Activated CD4-positive, alpha-beta T cell treated with anti-CD3 and anti-CD28 coated beads, Interleukin-10, Interleukin-2, amounts not matched to agents 100 ng/mL and 50 ng/mL, durations not matched to agents 16 hours and 8 hours (primary cell): ENCODE measurements at regions not wholly inside any gene's neighbourhood (a gene's known extent, or its start where the extent isn't known, plus 50 kb on each side); places are given as distances from the start of the nearest gene placed in this dataset.

Source experiments
- DNase-seq: peaks from one replicate; pipeline ENCODE4 v3.0.0-alpha.2; 2020

DNA sequence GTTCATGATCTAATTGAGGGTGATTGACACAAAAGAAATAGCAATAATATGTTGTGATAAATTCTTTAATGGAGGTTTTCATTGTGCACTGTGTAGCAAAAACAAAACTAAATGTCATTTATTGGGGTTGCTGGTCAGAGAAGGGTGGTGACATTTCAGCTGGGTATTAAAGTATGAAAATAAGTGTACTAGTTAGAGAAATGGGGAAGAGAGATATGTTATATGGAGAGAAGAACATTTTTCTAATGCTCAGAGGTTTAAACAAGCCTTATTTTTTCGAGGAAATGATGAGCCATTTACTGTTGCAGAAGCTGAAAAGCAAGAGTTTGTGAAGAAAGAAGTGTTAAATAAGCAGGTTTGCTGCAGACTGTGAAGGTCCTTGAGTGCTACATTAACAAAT, 142.7 kb upstream of the PAQR3 start:
- DNase-seq, result no peak

DNA sequence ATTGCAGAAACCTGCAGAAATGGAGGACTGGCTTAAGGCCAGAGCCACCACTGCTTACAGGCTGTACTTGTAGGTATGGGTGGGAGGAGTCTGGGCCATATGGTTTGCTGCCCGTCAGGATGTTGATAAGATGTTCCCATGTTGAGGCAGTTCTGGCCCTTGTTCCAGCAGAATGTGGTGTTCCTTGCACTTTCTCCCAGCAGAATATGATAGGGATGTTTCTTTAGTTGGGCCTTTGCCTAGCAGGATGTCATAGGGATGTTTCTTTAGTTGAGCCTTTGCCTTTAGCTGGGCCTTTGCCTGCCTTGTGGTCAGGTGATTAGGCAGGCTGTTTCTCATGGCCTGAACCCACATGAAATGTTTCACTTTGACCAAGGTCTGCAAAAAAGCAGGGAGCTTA, 139.1 kb upstream of the PAQR3 start:
- DNase-seq, result no peak

DNA sequence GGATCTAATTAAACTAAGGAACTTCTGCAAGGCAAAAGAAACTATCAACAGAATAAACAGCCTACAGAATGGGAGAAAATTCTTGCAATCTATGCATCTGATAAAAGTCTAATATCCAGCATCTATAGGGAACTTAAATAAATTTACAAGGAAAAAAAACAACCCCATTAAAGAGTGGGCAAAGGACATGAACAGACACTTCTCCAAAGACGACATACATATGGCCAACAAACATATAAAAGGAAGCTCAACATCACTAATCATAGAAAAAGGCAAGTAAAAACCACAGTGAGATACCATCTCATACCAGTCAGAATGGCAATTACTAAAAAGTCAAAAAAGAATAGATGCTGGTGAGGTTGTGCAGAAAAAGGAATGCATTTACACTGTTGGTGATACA, 134.8 kb upstream of the PAQR3 start:
- DNase-seq, result no peak

DNA sequence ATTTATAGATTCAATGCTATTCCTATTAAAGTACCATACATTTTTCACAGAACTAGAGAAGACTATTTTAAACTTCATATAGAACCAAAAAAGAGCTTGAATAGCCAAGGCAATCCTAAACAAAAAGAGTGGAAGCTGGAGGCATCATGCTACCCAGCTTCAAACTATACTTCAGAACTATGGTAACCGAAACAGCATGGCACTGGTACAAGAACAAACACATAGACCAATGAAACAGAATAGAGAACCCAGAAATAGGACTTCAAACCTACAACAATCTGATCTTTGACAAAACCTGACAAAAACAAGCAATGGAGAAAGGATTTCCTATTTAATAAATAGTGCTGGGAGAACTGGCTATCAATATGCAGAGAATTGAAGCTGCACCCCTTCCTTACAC, 134.2 kb upstream of the PAQR3 start:
- no peak for DNase-seq

DNA sequence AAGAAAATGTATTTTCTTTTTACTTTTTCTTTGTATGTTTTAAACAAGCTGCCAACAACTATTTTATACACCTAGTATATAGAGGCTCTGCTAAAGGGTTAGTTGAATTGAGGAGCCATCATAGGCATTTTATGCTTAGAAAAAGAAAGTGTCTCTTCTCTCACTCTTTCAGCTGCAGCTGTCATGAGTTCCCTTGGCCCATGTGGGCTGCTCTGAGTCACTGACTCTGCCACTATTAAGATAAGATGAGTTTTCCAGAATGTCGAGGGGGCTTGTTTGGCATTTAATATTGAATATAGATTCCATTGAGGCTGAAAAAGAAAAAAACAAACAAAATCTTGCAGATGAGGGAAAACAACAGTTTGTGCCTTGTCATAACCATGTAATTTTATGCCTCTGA, 126.0 kb upstream of the PAQR3 start:
- DNase-seq, result no peak

DNA sequence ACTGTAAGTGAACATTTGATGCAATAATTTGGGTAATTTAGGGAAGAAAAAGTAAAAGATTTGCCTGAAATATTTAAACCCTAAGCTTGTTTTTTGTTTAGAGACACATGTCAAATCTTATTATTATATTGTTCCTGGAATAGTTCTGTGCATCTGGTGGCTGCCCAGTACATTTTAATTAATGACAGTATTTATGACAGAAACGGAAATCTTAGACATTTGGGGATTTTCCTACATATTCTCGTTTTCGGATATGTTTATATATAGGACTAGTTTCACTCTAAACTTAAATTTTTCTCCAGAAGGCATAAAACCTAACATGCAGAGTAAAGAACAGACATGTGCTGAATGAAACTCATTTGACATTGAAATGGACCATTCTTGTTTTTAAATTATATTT, 125.6 kb upstream of the PAQR3 start:
- no peak for DNase-seq

DNA sequence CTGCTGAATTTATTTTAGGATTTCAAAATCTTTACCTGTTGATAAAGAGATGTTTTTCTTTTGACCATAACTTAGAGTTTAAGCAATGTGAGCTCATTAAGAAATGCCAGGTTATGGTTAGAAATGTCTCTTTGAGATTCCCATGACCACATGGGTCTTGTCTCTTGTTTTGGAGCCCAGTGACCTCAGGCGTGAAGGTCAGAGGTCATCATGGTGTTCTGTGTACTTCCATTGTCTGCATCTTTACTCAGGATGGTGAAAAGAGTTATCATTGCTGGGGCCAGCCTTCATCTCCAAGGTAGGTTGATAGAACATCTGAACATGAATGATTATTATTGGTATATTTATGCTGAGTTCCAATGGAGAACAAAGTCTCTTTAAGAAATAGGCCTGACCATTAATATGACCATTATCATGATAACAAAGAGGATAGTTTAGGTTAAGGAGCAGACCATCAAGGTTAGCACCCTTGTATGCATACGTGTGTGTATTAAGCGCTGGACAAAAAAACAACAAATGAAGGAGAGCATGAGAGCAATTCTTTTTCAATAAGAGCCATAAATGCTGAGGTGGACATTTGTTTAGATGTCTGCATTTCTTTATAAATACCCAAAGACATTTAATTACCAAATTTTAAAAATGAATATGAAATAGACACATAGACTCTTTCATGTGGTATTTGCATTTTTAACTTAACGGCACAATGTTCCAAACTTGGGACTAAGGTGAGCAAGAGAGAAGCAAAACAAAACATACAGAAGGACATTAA, 120.6 kb upstream of the PAQR3 start:
- no peak for DNase-seq

DNA sequence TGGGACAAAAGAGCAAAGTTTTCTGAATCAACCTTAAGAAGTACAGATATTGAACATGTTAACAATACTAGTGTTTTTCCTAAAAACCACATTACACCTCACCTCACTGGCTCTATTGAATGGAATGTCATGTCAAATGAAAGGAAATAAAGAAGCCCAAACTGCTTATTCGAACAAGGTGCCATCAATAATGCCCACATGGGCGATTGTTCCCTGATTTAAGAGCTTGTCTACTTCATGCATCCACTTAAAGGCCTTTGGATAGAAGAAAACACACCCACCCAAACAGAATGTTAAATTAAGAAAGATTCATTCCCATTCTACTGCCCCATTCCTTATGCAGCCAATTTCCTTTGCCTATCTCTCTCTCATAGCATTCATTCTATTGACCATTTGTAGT, 118.5 kb upstream of the PAQR3 start:
- no peak for DNase-seq

DNA sequence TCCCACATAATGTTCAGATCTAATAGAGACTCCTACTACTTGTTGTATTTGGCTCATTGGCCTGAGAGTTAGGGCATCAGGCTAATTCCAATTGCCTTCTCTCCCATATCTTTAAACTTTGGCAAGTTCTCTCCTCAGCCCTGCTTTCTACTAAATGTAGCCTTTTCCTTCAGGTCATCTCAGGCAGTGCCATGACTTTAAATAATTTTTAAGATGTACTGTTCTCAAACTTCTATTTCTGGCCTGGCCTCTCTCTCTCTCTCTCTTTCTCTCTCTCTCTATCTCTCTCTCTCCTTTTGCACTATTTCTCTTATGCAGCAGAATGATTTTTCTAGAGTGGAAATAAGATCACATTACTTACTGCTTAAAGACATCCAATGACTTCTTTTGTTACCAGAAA, 114.5 kb upstream of the PAQR3 start:
- no peak for DNase-seq

DNA sequence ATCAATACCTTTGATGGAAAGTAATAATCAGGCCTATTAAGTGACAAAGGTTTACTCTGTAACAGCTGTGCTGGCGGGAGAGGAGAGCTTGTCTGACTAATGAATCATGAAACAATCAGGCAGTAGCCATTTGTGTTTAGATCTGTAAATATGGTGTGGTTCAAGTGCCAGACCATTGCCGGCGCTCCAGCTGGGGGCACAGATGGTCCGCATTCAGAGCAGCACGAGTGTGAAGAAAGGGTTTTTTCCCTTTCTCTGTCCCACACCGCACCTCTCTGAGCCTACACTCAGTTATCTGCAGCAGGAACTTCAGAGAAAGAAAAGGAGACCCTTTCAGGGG, 111.3 kb upstream of the PAQR3 start:
- DNase-seq, result no peak

DNA sequence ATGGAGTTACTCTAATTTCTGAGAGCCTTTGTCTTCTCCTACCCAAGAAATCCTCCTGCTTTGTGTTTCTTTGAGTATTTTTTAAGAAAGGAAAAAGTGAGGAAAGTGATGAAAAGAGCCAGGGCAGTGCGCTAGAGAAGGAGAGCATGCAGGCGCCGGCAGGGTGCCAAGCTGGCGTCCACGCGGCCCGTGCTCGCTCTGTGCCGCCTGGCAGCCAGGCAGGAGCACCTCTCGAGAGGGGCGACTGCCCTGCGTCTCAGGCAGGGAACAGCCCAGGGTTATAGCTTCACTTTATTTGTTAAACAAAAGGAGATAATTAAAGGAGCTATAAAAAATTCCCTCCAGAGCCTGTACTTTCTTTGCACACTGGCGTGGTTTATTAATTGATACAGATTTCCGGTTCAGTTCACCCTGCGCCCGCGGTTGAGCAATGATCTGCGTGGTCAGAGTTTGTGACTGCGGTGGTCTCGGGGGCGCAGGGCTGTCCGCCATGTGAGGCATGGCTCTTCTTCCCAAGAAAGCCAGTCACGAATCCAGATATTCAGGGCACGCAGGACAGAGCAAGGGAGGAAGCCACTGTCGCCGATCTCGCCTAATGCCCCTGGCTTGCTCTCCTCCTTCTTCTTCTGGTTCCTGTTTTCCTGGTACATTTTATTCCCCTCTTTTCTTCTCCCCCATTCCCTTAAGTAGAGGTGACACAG, 110.8 kb upstream of the PAQR3 start:
- no peak for DNase-seq

DNA sequence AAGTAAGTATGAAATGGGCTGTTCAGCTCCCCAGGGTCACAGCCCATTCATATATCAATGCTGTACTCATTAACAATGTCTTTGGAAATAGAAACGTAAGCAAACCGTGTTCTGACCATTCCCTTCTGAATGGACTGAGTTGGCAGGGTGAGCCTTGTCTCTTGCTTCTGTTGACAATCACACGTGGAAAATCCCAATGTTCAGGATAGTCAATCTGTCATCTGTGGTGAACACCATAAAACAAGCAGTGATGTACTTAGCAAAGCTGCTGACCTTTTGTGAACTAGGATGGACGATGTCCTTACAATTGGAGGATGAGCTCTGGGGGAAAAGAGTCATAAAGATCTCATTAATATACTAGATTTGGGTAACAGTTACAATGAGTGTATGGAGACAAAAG, 109.6 kb upstream of the PAQR3 start:
- no peak for DNase-seq

DNA sequence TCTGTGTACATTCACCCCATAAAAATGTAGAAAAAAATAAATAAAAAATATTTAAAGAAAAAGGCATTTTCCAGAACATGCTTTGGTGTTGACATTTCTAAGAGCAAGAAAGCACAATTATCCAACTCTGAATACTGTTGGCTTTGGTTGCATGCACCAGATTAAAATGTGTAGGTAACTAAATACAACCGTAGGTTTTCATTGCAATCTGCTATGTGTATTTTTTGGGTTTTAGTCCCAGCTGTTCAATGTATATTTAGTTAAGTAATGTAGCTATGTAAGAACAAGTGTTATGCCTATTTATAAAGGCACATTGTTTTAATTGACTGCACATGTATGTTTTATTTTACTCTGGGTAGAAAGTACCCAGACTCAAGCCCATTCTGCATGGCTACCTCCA, 108.1 kb upstream of the PAQR3 start:
- no peak for DNase-seq

DNA sequence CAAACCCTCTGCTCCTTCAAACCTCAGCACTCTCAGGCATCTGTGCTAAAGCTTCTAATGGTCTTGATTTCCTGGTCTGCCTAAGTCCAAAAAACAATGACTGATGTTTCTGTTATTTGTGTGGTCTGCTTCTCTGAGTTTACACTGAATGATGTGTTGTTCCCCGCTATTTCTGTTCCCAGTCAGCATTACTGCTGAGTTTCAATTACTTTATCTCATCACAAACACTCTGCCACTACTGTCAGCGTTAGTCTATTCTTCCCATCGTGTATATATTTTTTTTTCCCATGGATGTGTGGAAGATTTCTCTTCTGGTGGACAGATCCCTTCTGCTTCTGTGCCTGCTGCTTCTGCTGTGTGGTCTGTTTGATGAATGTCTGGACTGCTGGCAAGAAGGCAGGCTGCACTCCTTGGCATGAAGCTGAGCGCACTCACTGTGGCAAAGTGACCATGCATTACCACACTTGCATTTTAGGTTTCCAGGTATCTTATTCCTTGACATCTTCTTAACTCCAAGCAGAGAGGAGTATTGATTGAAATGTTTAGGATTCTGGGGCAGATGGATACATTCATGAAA, 106.9 kb upstream of the PAQR3 start:
- DNase-seq, result no peak

DNA sequence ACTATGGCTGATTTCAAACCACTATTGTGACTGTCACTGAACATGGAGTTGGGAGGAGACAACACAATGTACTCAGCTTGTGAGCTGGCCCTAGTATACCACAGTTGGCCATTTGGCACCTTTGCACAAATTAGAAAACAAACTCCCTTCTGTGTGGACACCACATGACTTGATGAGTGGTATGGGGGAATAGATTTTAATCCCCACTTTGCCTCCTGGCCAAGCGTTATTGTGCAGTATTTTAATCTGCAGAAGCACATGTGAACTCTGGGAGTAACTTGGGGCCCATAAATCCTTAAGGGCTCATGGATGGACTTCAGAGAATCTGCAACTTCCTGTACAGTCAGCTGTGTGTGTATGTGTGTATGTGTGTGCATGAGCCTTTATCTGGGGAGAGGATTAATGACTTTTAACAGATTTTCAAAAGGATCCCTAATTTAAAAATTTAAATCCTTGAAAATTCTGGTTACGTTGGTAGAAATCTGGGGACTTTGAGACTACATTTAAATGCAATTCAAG, 105.0 kb upstream of the PAQR3 start:
- DNase-seq, result no peak

DNA sequence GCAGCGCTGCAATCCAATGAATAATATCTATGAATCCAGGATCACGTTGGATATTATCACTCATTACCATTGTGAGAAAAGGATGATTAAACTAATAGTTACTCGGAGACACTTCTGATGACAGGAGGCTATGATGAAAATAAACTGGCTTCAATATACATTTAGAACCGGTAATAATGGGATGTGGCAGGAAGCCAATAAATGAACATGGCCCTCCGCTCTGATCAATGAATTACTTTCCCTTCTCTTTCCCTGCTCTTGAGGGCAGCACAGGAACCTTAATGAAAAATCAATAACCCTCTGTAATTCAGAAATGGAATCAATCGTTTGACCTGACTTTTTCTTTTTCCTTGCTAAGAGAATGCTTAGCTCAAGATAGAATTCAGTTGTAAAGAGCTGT, 103.9 kb upstream of the PAQR3 start:
- DNase-seq, result no peak

DNA sequence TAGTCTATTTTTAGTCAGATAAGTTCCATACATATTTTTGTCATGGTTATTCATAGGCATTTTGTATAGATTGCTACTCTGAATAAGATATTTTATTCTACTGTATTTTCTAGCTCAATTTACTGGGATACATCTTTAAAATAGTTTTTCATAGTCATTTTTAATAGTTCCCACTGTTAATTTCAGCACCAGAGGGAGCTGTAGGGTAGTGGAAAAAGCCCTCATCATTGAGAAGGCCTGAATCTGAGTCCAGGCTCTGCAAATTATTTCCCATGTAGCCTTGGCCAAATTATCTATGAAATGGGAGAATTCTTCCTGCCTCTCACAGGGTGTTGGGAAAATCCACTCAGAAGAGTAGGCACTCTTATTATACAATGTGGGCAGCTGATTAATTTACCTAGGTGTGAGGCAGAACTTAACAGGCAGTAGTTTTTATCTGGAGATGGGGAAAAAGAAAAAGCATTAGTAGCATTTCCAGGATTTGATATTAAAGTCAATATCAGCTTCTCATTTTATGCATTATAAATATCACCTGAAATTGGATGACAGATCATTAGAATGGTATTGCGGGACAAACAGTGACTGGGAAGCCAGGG, 102.9 kb upstream of the PAQR3 start:
- peak; percentile 3 for DNase-seq

DNA sequence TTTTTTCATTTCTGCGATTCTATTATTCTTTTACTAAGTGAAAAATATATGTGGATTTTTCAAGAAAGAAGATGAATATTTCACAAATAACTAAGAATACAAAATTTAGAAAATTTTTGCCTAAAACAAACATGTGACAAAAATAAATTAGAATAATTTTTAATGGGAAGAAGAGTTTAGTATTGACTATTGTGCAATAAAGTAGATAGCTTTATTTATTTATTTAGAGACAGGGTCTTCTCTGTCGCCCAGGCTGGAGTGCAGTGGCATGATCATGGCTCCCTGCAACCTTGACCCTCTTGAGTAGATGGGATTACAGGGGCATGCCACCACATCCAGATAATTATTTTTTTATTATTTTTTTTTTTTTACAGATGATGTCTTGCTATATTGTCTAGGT, 95.3 kb upstream of the PAQR3 start:
- no peak for DNase-seq

DNA sequence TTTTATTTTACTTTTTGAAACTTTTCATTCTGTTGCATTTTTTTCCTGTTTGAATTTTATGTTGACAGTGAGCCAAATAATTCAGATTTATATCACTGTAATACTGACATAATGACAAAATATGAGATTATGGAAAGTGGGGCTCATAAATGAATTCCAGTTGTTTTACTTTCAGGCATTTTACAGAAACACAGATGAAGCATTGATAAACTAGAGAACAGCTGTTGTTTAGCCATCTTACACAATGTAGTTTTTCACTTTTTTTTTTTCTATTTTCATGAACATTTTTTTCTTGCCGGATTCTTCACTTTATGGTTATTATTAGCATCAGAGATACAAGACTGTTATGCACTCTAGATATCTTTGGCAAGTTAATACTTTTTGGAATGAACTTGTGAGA, 91.7 kb upstream of the PAQR3 start:
- no peak for DNase-seq

DNA sequence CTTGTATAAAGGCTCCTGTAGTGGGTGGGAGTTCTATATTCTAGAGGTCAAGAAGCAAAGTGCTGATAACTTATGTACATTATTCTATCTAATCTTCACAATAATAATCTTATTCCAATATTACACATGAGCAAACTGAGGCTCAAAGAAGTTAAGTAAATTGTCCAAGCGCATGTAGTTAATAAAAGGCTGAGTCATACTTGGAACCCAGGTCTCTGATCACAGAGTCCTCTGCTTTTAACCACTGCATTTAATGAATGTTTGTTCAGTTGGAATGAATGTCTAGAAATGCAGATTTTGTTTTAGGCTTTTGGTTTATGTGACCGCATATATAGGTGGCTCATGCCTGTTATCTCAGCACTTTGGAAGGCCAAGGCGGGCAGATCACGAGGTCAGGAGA, 88.4 kb upstream of the PAQR3 start:
- DNase-seq, result no peak

DNA sequence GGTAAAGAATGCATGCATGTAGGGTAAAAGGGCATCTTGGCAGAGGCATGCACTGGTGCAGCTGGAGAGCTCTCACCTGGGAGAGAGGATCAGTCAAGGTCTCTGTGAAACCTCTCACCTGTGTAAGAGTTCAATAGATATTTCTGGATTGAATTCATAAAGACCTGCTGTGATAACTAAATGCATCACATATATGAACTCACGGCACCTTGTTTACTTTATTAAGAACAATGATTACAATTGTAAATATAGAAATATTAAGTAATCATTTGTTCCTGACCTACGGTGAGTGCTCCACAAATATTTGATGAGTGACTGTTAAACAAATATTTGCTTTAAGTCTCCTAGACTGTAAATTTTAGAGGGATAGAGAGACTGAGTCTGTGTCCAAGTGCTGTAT, 85.9 kb upstream of the PAQR3 start:
- DNase-seq, result no peak

DNA sequence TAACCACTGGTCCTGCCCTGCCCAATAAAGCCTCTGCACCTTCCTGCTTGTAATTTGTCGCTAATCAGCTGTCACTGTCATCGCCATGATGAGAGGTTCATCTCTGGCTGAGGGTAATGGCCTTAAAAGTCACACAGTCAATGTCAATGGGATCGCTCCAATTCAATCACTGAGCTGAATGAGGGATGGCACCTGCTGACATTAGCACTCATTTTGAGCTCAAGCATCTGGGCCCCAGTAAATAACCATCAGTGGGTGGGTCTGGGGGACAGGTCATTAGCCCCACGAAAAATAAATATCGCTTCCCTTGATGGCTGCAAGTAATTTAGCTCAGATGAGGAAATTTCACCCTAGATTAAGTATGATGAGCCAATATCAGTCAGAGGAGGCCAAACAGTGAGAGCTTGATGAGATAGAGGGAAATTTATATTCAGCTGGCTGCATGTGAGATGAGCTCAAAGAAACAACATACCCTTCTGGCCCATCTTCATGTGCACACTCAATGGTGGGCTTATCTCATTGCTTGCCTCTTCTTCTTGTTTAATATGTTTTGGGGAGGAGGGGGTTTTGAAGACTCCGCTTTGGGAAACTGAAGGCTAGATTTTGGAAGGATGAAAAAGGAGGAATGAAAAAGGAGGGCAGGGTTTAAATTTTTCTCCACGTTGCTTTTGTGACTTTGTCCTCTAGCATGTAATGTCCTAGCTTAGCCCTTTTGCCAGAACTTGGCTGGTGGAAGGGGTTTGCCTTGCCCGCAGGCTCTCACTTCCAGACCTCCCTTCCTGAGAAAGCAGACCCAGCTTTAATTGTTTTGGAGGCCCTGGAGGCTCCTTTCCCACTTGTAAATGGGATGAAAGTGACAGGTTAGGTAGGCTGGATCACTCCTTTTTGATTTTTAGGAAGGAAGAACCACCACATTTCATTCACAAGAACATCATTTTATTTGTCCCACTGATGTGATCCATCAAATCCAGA, 84.8 kb upstream of the PAQR3 start:
- DNase-seq, result no peak

DNA sequence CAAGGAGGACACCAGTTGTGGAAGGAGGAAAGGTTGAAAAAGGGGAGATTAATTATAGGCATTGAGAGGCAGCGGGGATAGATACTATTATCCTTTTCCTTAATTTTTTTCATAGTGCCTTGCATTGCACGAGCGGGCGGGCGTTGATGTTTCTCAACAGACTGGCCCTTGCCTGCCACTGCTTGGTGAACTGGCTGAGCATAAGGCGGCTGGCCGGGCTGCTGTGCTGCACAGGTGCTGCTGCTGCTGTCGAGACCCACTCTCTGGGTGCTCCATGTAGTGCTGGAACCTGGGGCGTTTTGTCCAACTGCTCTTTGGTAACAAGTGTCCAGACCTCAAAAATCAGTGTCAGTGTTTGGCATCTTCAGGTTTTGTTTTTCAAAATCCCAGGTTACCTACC, 83.3 kb upstream of the PAQR3 start:
- no peak for DNase-seq
